ENCODE measurements at regions not wholly inside any gene's neighbourhood (a gene's known extent, or its start where the extent isn't known, plus 50 kb on each side); places are given as distances from the start of the nearest gene placed in this dataset.

DNA sequence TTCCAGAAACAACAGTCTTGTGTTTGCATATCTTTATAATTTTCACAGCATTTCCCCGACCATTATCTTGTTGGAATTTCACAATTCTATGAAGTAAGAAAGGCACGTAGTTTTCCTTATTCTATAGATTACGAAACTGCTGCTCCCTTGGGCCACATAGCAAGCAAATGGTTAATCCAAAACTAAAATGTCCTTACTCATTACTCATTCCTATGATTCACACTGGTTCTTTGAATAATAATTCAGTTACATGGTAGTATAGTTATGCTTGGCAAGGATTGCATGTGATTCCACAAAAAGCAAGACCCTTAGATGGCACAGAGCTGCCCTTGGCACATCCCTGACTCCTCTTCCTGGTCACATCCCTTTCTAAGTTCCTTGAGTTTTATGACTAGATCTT lies 51.2 kb downstream of the OR13H1 start:
- H2AK5ac ChIP-seq (ENCODE audit: low read length) = no peak overlapping the region
- no peak overlapping the region for H2BK15ac ChIP-seq (replicated peaks; ENCODE audit: low read depth)
- H3K36me3 ChIP-seq (ENCODE audit: control insufficient read depth, insufficient read depth, low read length) = no peaks in the 10 kb centered on the region
- H3K4ac ChIP-seq (ENCODE audit: low read depth, low read length) = no peak overlapping the region
- no peaks in the 10 kb centered on the region for H3K4me1 ChIP-seq (ENCODE audit: control insufficient read depth, low read depth, low read length)
- H2BK5ac ChIP-seq (ENCODE audit: low read length) = no peak overlapping the region
- H3K56ac ChIP-seq (ENCODE audit: low read length) = no peak overlapping the region
- H3K4me2 ChIP-seq (ENCODE audit: low read length) = no peak overlapping the region
- no peak overlapping the region for H3K18ac ChIP-seq (ENCODE audit: low read length)
- H3K4me3 ChIP-seq (ENCODE audit: low read length) = no peak overlapping the region
- no peak for DNase-seq
- no peak overlapping the region for H2BK120ac ChIP-seq (ENCODE audit: low read depth, low read length)
- no peaks in the 10 kb centered on the region for H3K27me3 ChIP-seq (ENCODE audit: insufficient read depth, low read length, poor library complexity)
- WGBS (ENCODE audit: extremely low coverage, insufficient coverage, low lambda C conversion rate) = no CpG with 5 or more reads among the region's 3 CpGs
- H3K79me2 ChIP-seq (ENCODE audit: control insufficient read depth, insufficient read depth, low read length) = no peaks in the 10 kb centered on the region
- H3K27ac ChIP-seq (ENCODE audit: low read depth, low read length) = no peak overlapping the region
- H3K23ac ChIP-seq (ENCODE audit: low read length) = no peak overlapping the region
- no peak overlapping the region for H4K8ac ChIP-seq (ENCODE audit: low read depth, low read length)
- no peaks in the 10 kb centered on the region for H3K79me1 ChIP-seq (ENCODE audit: low read length)
- no peak overlapping the region for H4K5ac ChIP-seq (ENCODE audit: low read length)
- H3K9ac ChIP-seq (ENCODE audit: low read length) = no peak overlapping the region

DNA sequence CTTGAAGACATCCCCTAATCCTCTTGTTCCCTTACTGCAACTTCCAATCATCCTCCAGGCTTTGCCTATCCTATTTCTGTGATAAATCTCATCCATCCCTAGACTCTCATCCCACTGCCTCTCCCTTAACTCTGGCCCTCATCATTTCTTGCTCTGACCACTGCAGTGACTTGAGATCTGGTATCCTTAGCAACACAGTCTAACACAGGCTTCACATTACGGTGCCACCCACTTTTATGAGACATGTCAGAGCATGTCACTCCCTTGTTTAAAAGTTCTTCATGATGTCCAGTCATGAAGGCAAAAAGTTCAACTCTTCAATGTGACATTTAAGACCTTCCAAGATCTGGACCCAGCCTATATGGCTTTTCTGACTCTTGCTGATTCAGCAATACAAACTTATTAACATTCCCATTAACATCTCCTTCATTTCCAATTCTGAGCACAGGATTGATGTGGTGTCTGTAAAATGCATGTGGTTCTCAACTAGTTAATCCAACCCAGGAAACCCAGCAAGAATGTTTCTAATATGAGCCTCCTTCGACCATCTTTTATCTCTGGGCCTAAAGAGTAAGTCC lies 64.0 kb downstream of the OR13H1 start:
- Histone ChIP-seq H3K9ac (ENCODE audit: low read length) (no peak overlapping the region), H3K4ac (ENCODE audit: low read depth, low read length) (no peak overlapping the region), H3K79me1 (ENCODE audit: low read length) (no peaks in the 10 kb centered on the region), H3K56ac (ENCODE audit: low read length) (no peak overlapping the region), H4K8ac (ENCODE audit: low read depth, low read length) (no peak overlapping the region), H2BK120ac (ENCODE audit: low read depth, low read length) (no peak overlapping the region), H3K4me3 (ENCODE audit: low read length) (no peak overlapping the region), H2AK5ac (ENCODE audit: low read length) (no peak overlapping the region), H3K4me2 (ENCODE audit: low read length) (no peak overlapping the region), H3K23ac (ENCODE audit: low read length) (no peak overlapping the region), H3K27ac (ENCODE audit: low read depth, low read length) (no peak overlapping the region), H2BK15ac (replicated peaks; ENCODE audit: low read depth) (no peak overlapping the region), H3K4me1 (ENCODE audit: control insufficient read depth, low read depth, low read length) (no peaks in the 10 kb centered on the region), H2BK5ac (ENCODE audit: low read length) (no peak overlapping the region), H3K18ac (ENCODE audit: low read length) (no peak overlapping the region), H3K27me3 (ENCODE audit: insufficient read depth, low read length, poor library complexity) (no peaks in the 10 kb centered on the region), H3K36me3 (ENCODE audit: control insufficient read depth, insufficient read depth, low read length) (no peaks in the 10 kb centered on the region), H4K5ac (ENCODE audit: low read length) (no peak overlapping the region), H3K79me2 (ENCODE audit: control insufficient read depth, insufficient read depth, low read length) (no peaks in the 10 kb centered on the region)
- no peak for DNase-seq
- WGBS (ENCODE audit: extremely low coverage, insufficient coverage, low lambda C conversion rate) = no CpG with 5 or more reads among the region's 2 CpGs

DNA sequence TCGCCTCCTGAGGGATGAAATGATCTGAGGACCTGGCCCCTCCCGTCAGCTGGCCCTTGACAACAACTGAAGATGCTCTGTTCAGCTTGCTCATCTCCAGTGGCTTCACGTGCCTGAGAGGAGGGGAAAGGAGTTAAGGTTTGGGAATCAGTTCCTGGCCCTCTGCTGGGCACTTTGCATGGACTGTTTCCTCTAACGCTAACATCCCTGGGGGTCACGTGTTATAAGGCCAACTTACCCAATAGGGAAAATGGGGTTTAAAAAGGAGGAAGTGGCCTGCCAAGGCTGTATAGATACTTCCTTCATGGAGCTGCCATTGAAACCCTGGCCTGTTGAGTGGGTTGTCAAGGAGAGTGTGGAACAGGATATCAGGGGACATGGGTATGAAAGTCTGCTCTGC lies 65.6 kb downstream of the OR13H1 start:
- Histone ChIP-seq H3K18ac (ENCODE audit: low read length) (no peak overlapping the region), H2AK5ac (ENCODE audit: low read length) (no peak overlapping the region), H2BK120ac (ENCODE audit: low read depth, low read length) (no peak overlapping the region), H3K4me1 (ENCODE audit: control insufficient read depth, low read depth, low read length) (no peaks in the 10 kb centered on the region), H3K4ac (ENCODE audit: low read depth, low read length) (no peak overlapping the region), H4K8ac (ENCODE audit: low read depth, low read length) (no peak overlapping the region), H3K4me3 (ENCODE audit: low read length) (no peak overlapping the region), H3K9ac (ENCODE audit: low read length) (no peak overlapping the region), H3K4me2 (ENCODE audit: low read length) (no peak overlapping the region), H4K5ac (ENCODE audit: low read length) (no peak overlapping the region), H3K27me3 (ENCODE audit: insufficient read depth, low read length, poor library complexity) (no peaks in the 10 kb centered on the region), H3K79me1 (ENCODE audit: low read length) (no peaks in the 10 kb centered on the region), H2BK15ac (replicated peaks; ENCODE audit: low read depth) (no peak overlapping the region), H2BK5ac (ENCODE audit: low read length) (no peak overlapping the region), H3K79me2 (ENCODE audit: control insufficient read depth, insufficient read depth, low read length) (no peaks in the 10 kb centered on the region), H3K36me3 (ENCODE audit: control insufficient read depth, insufficient read depth, low read length) (no peaks in the 10 kb centered on the region), H3K56ac (ENCODE audit: low read length) (no peak overlapping the region), H3K23ac (ENCODE audit: low read length) (no peak overlapping the region), H3K27ac (ENCODE audit: low read depth, low read length) (no peak overlapping the region)
- WGBS (ENCODE audit: extremely low coverage, insufficient coverage, low lambda C conversion rate) = no CpG with 5 or more reads among the region's 5 CpGs
- peak; percentile 2 for DNase-seq

DNA sequence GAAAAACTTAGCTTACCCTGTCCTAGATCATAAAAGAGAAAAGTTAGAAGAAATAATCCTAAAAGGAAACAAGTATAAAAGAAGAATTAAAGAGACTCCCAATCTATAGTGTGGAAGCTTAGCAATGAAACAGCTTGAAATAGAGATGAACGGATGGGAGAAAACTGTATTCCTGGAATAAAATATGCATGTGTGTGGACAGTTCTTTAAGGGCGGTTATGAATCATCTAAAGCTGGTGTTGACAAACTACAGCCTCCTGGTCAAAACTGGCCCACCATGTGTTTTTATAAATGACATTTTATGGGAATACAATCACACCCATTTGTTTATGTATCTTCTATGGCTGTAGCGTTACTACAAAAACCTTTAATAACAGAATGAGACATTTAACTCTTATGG lies 69.4 kb downstream of the OR13H1 start:
- no CpG with 5 or more reads among the region's 3 CpGs for WGBS (ENCODE audit: extremely low coverage, insufficient coverage, low lambda C conversion rate)
- Histone ChIP-seq H2AK5ac (ENCODE audit: low read length) (no peak overlapping the region), H3K56ac (ENCODE audit: low read length) (no peak overlapping the region)

DNA sequence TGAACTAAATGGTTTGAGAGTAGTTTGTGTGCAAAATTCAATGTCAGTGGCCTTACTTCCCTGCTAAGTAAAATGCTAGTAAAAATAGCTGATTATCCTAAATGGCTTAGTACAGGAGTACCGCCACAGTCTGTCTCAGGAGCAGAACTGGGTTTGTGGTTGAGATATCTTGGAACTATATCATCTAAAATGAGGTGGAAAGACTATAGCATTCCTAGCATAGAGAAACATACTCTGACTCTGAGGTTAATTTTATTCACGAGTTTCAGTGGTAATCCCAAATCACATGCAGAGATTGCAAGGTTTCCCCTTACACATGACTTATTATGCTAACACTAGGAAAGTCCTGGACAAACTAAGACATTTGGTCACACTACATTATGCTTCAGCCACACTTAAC lies 70.4 kb downstream of the OR13H1 start:
- Histone ChIP-seq H3K27me3 (ENCODE audit: insufficient read depth, low read length, poor library complexity) (no peaks in the 10 kb centered on the region), H3K4me1 (ENCODE audit: control insufficient read depth, low read depth, low read length) (no peaks in the 10 kb centered on the region), H4K5ac (ENCODE audit: low read length) (no peak overlapping the region), H3K4me3 (ENCODE audit: low read length) (no peak overlapping the region), H3K79me2 (ENCODE audit: control insufficient read depth, insufficient read depth, low read length) (no peaks in the 10 kb centered on the region), H3K4ac (ENCODE audit: low read depth, low read length) (no peak overlapping the region), H2AK5ac (ENCODE audit: low read length) (no peak overlapping the region), H2BK5ac (ENCODE audit: low read length) (no peak overlapping the region), H2BK120ac (ENCODE audit: low read depth, low read length) (no peak overlapping the region), H3K23ac (ENCODE audit: low read length) (no peak overlapping the region), H3K56ac (ENCODE audit: low read length) (no peak overlapping the region), H3K36me3 (ENCODE audit: control insufficient read depth, insufficient read depth, low read length) (no peaks in the 10 kb centered on the region), H3K9ac (ENCODE audit: low read length) (no peak overlapping the region), H3K79me1 (ENCODE audit: low read length) (no peaks in the 10 kb centered on the region), H2BK15ac (replicated peaks; ENCODE audit: low read depth) (no peak overlapping the region), H3K4me2 (ENCODE audit: low read length) (no peak overlapping the region), H3K27ac (ENCODE audit: low read depth, low read length) (no peak overlapping the region), H3K18ac (ENCODE audit: low read length) (no peak overlapping the region), H4K8ac (ENCODE audit: low read depth, low read length) (no peak overlapping the region)
- WGBS (ENCODE audit: extremely low coverage, insufficient coverage, low lambda C conversion rate) = no CpG with 5 or more reads among the region's 2 CpGs
- DNase-seq = no peak

More for the DNA sequence above, 69.4 kb downstream of the OR13H1 start:
- Histone ChIP-seq H3K27me3 (ENCODE audit: insufficient read depth, low read length, poor library complexity) (no peaks in the 10 kb centered on the region), H3K4me2 (ENCODE audit: low read length) (no peak overlapping the region), H4K8ac (ENCODE audit: low read depth, low read length) (no peak overlapping the region), H3K23ac (ENCODE audit: low read length) (no peak overlapping the region), H3K4me1 (ENCODE audit: control insufficient read depth, low read depth, low read length) (no peaks in the 10 kb centered on the region), H3K18ac (ENCODE audit: low read length) (no peak overlapping the region), H3K27ac (ENCODE audit: low read depth, low read length) (no peak overlapping the region), H3K4me3 (ENCODE audit: low read length) (no peak overlapping the region), H2BK120ac (ENCODE audit: low read depth, low read length) (no peak overlapping the region), H3K36me3 (ENCODE audit: control insufficient read depth, insufficient read depth, low read length) (no peaks in the 10 kb centered on the region), H3K4ac (ENCODE audit: low read depth, low read length) (no peak overlapping the region), H3K79me1 (ENCODE audit: low read length) (no peaks in the 10 kb centered on the region), H3K9ac (ENCODE audit: low read length) (no peak overlapping the region), H4K5ac (ENCODE audit: low read length) (no peak overlapping the region), H2BK15ac (replicated peaks; ENCODE audit: low read depth) (no peak overlapping the region), H3K79me2 (ENCODE audit: control insufficient read depth, insufficient read depth, low read length) (no peaks in the 10 kb centered on the region), H2BK5ac (ENCODE audit: low read length) (no peak overlapping the region)
- DNase-seq = no peak

DNA sequence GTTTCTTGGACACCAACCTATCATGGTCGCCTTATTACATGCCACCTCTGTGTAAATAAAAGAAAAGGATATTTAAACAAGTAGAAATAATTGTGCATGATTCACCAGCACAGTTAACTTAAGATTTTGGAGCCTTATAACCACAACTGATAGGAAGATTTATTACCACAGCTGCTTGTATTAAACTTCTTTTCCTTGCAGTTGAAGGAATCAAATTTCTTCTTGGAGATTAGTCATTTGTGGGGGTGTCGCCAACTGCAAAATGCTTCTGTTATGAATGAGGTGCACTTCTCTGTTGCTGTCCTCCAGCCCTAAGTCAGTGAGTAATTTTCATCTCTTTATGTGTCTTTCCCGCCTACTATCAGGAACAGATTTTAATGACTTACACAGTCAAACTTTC lies 73.3 kb downstream of the OR13H1 start:
- H2BK120ac ChIP-seq (ENCODE audit: low read depth, low read length) = no peak overlapping the region

More for the DNA sequence above, 73.3 kb downstream of the OR13H1 start:
- Histone ChIP-seq H2AK5ac (ENCODE audit: low read length) (no peak overlapping the region), H3K4me2 (ENCODE audit: low read length) (no peak overlapping the region), H3K4me3 (ENCODE audit: low read length) (no peak overlapping the region), H3K23ac (ENCODE audit: low read length) (no peak overlapping the region), H3K18ac (ENCODE audit: low read length) (no peak overlapping the region), H3K36me3 (ENCODE audit: control insufficient read depth, insufficient read depth, low read length) (no peaks in the 10 kb centered on the region), H3K4ac (ENCODE audit: low read depth, low read length) (no peak overlapping the region), H3K56ac (ENCODE audit: low read length) (no peak overlapping the region), H4K8ac (ENCODE audit: low read depth, low read length) (no peak overlapping the region), H2BK5ac (ENCODE audit: low read length) (no peak overlapping the region), H3K4me1 (ENCODE audit: control insufficient read depth, low read depth, low read length) (no peaks in the 10 kb centered on the region), H3K9ac (ENCODE audit: low read length) (no peak overlapping the region), H3K79me1 (ENCODE audit: low read length) (no peaks in the 10 kb centered on the region), H3K79me2 (ENCODE audit: control insufficient read depth, insufficient read depth, low read length) (no peaks in the 10 kb centered on the region), H4K5ac (ENCODE audit: low read length) (no peak overlapping the region), H3K27ac (ENCODE audit: low read depth, low read length) (no peak overlapping the region), H2BK15ac (replicated peaks; ENCODE audit: low read depth) (no peak overlapping the region), H3K27me3 (ENCODE audit: insufficient read depth, low read length, poor library complexity) (no peaks in the 10 kb centered on the region)
- WGBS (ENCODE audit: extremely low coverage, insufficient coverage, low lambda C conversion rate) = no CpG with 5 or more reads among the region's 3 CpGs
- DNase-seq = no peak
